ENCODE measurements at regions not wholly inside any gene's neighbourhood (a gene's known extent, or its start where the extent isn't known, plus 50 kb on each side); places are given as distances from the start of the nearest gene placed in this dataset.
A peak's percentile ranks its signal among the peaks of the same experiment; 100 is the strongest.

- DNase-seq (ENCODE audit: extremely low read depth, low read depth), result no peak
Measured at GRCh38 chr2:56693501-56693900, 509.7 kb downstream of the CCDC85A start.

- DNase-seq (ENCODE audit: extremely low read depth, low read depth), result no peak
Measured at GRCh38 chr2:56703001-56703400, 519.2 kb downstream of the CCDC85A start.

GRCh38 chr2:56705713-56706112 lies 521.9 kb downstream of the CCDC85A start:
- no peak for DNase-seq (ENCODE audit: extremely low read depth, low read depth)

- no peak for DNase-seq (ENCODE audit: extremely low read depth, low read depth)
Measured at GRCh38 chr2:56707218-56707617, 523.4 kb downstream of the CCDC85A start.

- DNase-seq (ENCODE audit: extremely low read depth, low read depth), result no peak
Measured at GRCh38 chr2:56707650-56708049, 523.9 kb downstream of the CCDC85A start.

GRCh38 chr2:56709181-56709580 lies 525.4 kb downstream of the CCDC85A start:
- DNase-seq (ENCODE audit: extremely low read depth, low read depth), result no peak

- no peak for DNase-seq (ENCODE audit: extremely low read depth, low read depth)
Measured at GRCh38 chr2:56713161-56713676, 529.4 kb downstream of the CCDC85A start.

- DNase-seq (ENCODE audit: extremely low read depth, low read depth), result no peak
Measured at GRCh38 chr2:56713978-56714377, 530.2 kb downstream of the CCDC85A start.

GRCh38 chr2:56714400-56714799 lies 530.6 kb downstream of the CCDC85A start:
- no peak for DNase-seq (ENCODE audit: extremely low read depth, low read depth)

GRCh38 chr2:56715683-56716082 lies 531.9 kb downstream of the CCDC85A start:
- DNase-seq (ENCODE audit: extremely low read depth, low read depth), result no peak

GRCh38 chr2:56718413-56718812 lies 534.6 kb downstream of the CCDC85A start:
- no peak for DNase-seq (ENCODE audit: extremely low read depth, low read depth)

GRCh38 chr2:56729212-56729611 lies 545.4 kb downstream of the CCDC85A start:
- DNase-seq (ENCODE audit: extremely low read depth, low read depth), result no peak

GRCh38 chr2:56732946-56733345 lies 549.2 kb downstream of the CCDC85A start:
- no peak for DNase-seq (ENCODE audit: extremely low read depth, low read depth)

- DNase-seq (ENCODE audit: extremely low read depth, low read depth), result no peak
Measured at GRCh38 chr2:56739413-56739812, 555.6 kb downstream of the CCDC85A start.

GRCh38 chr2:56741601-56742102 lies 557.9 kb downstream of the CCDC85A start:
- peak; percentile 83 for DNase-seq (ENCODE audit: extremely low read depth, low read depth)

- no peak for DNase-seq (ENCODE audit: extremely low read depth, low read depth)
Measured at GRCh38 chr2:56743807-56744206, 560.0 kb downstream of the CCDC85A start.

- peak; percentile 43 for DNase-seq (ENCODE audit: extremely low read depth, low read depth)
Measured at GRCh38 chr2:56749152-56749752, 565.5 kb downstream of the CCDC85A start.

- DNase-seq (ENCODE audit: extremely low read depth, low read depth), result no peak
Measured at GRCh38 chr2:56753182-56753581, 569.4 kb downstream of the CCDC85A start.

GRCh38 chr2:56754066-56754615 lies 570.4 kb downstream of the CCDC85A start:
- no peak for DNase-seq (ENCODE audit: extremely low read depth, low read depth)

GRCh38 chr2:56754627-56755026 lies 570.8 kb downstream of the CCDC85A start:
- no peak for DNase-seq (ENCODE audit: extremely low read depth, low read depth)

GRCh38 chr2:56757884-56758545 lies 574.2 kb downstream of the CCDC85A start:
- no peak for DNase-seq (ENCODE audit: extremely low read depth, low read depth)

- DNase-seq (ENCODE audit: extremely low read depth, low read depth), result no peak
Measured at GRCh38 chr2:56763683-56764082, 579.9 kb downstream of the CCDC85A start.

Measured in NCI-H460 (cell line).